Astrocyte of the spinal cord (primary cell): ENCODE measurements at regions not wholly inside any gene's neighbourhood (a gene's known extent, or its start where the extent isn't known, plus 50 kb on each side); places are given as distances from the start of the nearest gene placed in this dataset.

Source experiments
- DNase-seq: peaks from one replicate; pipeline ENCODE4 v3.0.0; 2011; ENCODE audit warnings: low read depth, low spot score
- H3K4me3 ChIP-seq: 2 replicates; pipeline ENCODE4 v1.5.1; 2011; ENCODE audit warnings: low read depth, mild to moderate bottlenecking, low read length, moderate library complexity
- CTCF ChIP-seq: IDR thresholded peaks from 2 replicates; pipeline ENCODE4 v1.5.1; 2012; ENCODE audit warnings: low read depth, mild to moderate bottlenecking, low read length, inconsistent platforms
- in situ Hi-C: cut with HindIII; loops from 2 replicates; pipeline ENCODE4 v1.10.0; 2017; ENCODE audit warnings: low sequenced_read_pairs

- no peak overlapping the region for H3K4me3 ChIP-seq
- no peak for TF ChIP-seq CTCF
- in situ Hi-C loops = no loop called here
- no peak for DNase-seq
Observed at GRCh38 chr6:56399672-56400263, 152.4 kb upstream of the COL21A1 start.

GRCh38 chr6:56399250-56399671 lies 151.9 kb upstream of the COL21A1 start:
- H3K4me3 ChIP-seq = no peak overlapping the region
- peak; percentile 24 for DNase-seq
- in situ Hi-C loops = no loop called here
- TF ChIP-seq CTCF = no peak

- TF ChIP-seq CTCF = no peak
- DNase-seq = no peak
- in situ Hi-C loops = no loop called here
- no peak overlapping the region for H3K4me3 ChIP-seq
Observed at GRCh38 chr6:56396435-56396834, 149.1 kb upstream of the COL21A1 start.

GRCh38 chr6:56393615-56394612 lies 146.5 kb upstream of the COL21A1 start:
- no peak for DNase-seq
- no peak overlapping the region for H3K4me3 ChIP-seq
- in situ Hi-C loops = no loop called here
- no peak for TF ChIP-seq CTCF

- DNase-seq = no peak
- TF ChIP-seq CTCF = no peak
- in situ Hi-C loops = no loop called here
- no peak overlapping the region for H3K4me3 ChIP-seq
Observed at GRCh38 chr6:56388415-56388755, 141.0 kb upstream of the COL21A1 start.

- in situ Hi-C loops = no loop called here
- TF ChIP-seq CTCF = no peak
- DNase-seq = no peak
- H3K4me3 ChIP-seq = no peak overlapping the region
Observed at GRCh38 chr6:56387621-56388414, 140.4 kb upstream of the COL21A1 start.
